Uterus (tissue), 3 donors: ENCODE measurements at regions not wholly inside any gene's neighbourhood (a gene's known extent, or its start where the extent isn't known, plus 50 kb on each side); places are given as distances from the start of the nearest gene placed in this dataset.

ENCODE experiments used
- DNase-seq, 2 donors: peaks; one replicate each; pipeline ENCODE4 v3.0.0-alpha.2; 2019 to 2020
- H3K27ac ChIP-seq, 2 donors: fragments of 200-600 bp; sonication (generic); 1 replicate in 1 of 2; 2 replicates in 1 of 2; pipeline ENCODE4 v1.5.1; 2016 to 2018
- H3K27me3 ChIP-seq, 2 donors: fragments of 200-600 bp; sonication (generic); one replicate each; pipeline ENCODE4 v1.5.1; 2018 to 2019; ENCODE audit warnings: control low read depth in 1 of 2
- H3K36me3 ChIP-seq, 2 donors: fragments of 200-600 bp; sonication (generic); one replicate each; pipeline ENCODE4 v1.5.1; 2019; ENCODE audit warnings: control low read depth in 1 of 2
- H3K4me1 ChIP-seq, 2 donors: fragments of 200-600 bp; sonication (generic); one replicate each; pipeline ENCODE4 v1.5.1; 2018 to 2019; ENCODE audit warnings: control low read depth in 1 of 2
- H3K4me3 ChIP-seq, 2 donors: fragments of 200-600 bp; sonication (generic); 1 replicate in 1 of 2; 2 replicates in 1 of 2; pipeline ENCODE4 v1.5.1; 2018 to 2019; ENCODE audit warnings: mild to moderate bottlenecking in 1 of 2
- H3K9me3 ChIP-seq, 2 donors: fragments of 200-600 bp; sonication (generic); one replicate each; pipeline ENCODE4 v1.5.1; 2019; ENCODE audit warnings: control low read depth in 1 of 2
- POLR2A ChIP-seq, 2 donors: fragments of 450-650 bp; IDR thresholded peaks; one replicate each; pipeline ENCODE4 v1.6.1; 2016; ENCODE audit warnings: antibody characterized with exemption in 2 of 2, mild to moderate bottlenecking in 1 of 2, moderate library complexity in 1 of 2
- intact Hi-C: fragments of 100-400 bp; cut with DNase I; formaldehyde crosslinking; loops from one replicate; pipeline ENCODE4 v1.15.1; 2023; ENCODE audit warnings: low total_unique reads
- TF ChIP-seq, protein P1 (sequence below), 4 experiments: fragments of 200-600 bp in 2 of 4; fragments of 450-650 bp in 2 of 4; sonication (generic) in 2 of 4; IDR thresholded peaks; one replicate each; pipeline ENCODE4 v1.5.1; 2016 to 2019; ENCODE audit warnings: antibody characterized with exemption in 4 of 4, mild to moderate bottlenecking in 2 of 4, moderate library complexity in 1 of 4
- donor health status: DM: yes; HTN: yes; CAD: no.

DNA sequence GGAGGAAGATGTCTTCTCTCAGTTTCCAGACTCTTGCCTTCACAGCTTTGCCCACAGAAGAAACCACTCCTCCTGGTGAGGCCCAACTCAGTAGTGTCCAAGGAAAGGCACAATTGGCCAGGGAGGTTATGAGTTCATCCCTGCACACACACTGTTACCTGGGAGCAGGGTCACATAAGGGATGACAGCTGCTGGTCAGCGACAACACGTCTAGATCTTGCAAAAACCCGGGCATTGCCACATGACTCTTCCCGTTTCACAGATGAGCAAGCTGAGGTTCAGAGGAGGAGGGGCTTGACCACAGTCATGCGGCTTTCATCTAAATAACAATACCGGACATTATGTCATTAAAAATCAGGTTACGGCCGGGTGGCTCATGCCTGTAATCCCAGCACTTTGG, 186.0 kb downstream of the COPRS start:
- intact Hi-C loops = no loop called here
- H3K27me3 ChIP-seq = no peaks in the 10 kb centered on the region
- no peak for TF ChIP-seq POLR2A (IDR thresholded peaks at IDR 0.05)
- TF ChIP-seq, protein P1, sequence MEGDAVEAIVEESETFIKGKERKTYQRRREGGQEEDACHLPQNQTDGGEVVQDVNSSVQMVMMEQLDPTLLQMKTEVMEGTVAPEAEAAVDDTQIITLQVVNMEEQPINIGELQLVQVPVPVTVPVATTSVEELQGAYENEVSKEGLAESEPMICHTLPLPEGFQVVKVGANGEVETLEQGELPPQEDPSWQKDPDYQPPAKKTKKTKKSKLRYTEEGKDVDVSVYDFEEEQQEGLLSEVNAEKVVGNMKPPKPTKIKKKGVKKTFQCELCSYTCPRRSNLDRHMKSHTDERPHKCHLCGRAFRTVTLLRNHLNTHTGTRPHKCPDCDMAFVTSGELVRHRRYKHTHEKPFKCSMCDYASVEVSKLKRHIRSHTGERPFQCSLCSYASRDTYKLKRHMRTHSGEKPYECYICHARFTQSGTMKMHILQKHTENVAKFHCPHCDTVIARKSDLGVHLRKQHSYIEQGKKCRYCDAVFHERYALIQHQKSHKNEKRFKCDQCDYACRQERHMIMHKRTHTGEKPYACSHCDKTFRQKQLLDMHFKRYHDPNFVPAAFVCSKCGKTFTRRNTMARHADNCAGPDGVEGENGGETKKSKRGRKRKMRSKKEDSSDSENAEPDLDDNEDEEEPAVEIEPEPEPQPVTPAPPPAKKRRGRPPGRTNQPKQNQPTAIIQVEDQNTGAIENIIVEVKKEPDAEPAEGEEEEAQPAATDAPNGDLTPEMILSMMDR (IDR thresholded peaks at IDR 0.05) = no peak

DNA sequence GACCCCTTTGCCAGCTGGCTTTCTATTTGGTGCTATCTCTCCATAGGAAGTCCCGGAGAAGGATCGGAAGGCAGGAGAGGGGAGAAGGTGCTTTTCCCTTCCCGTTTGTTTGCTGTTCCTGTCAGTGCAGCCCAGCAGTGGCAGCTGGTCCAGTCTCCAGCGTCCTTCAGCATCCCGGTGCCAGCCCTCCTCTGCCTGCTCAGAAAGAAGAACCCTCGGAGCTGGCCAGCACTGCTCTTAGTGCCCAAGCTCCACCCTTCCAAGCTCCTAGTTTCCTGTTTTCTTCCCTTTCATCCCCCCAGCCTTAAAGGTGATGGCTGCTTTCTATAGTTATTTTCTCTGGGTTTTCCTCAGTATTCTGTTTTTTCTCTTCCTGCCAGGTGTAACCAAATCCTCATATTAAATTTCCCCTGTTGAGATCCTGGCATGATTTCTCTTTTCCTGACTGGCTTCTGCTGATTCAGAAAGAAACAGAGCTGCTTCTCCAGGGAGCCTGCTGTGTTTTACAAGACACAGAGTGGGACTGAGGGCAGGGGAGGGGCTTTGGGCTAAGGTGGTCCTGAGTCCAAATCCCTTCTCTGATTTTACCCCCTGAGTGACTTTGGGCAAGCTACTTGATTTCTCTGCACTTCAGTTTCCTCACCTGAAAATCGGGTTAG, 186.8 kb downstream of the COPRS start:
- intact Hi-C loops = no loop called here
- H3K9me3 ChIP-seq = no peaks in the 10 kb centered on the region
- DNase-seq = no peak
- no peak overlapping the region for H3K27ac ChIP-seq
- H3K36me3 ChIP-seq = no peaks in the 10 kb centered on the region
- no peak for TF ChIP-seq POLR2A (IDR thresholded peaks at IDR 0.05)
- TF ChIP-seq, protein P1 (IDR thresholded peaks at IDR 0.05) = no peak
- H3K27me3 ChIP-seq = no peaks in the 10 kb centered on the region
- no peak overlapping the region for H3K4me3 ChIP-seq
- no peaks in the 10 kb centered on the region for H3K4me1 ChIP-seq

More for the DNA sequence above, 186.0 kb downstream of the COPRS start:
- Histone ChIP-seq H3K9me3 (no peaks in the 10 kb centered on the region), H3K27ac (no peak overlapping the region), H3K36me3 (no peaks in the 10 kb centered on the region), H3K4me3 (no peak overlapping the region), H3K4me1 (no peaks in the 10 kb centered on the region)
- DNase-seq = no peak

DNA sequence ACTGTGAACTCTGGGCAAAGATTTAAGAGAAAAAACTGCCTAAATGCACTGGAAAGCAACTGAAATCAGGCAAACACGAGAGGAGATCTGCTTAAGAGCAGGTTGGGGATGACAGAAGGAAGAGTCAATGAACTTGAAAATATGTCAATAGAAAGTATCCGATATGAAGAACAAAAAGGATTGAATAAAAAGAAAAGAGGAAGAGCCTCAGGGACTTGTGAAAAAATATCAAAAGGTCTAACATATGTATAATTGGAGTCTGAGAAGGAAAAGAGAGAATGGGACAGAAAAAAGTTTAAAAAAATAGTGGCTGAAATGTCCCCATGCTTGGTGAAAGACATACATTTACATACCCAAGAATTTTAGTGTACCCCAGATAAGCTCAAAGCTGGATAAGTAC, 195.5 kb downstream of the COPRS start:
- Histone ChIP-seq H3K4me1 (no peaks in the 10 kb centered on the region), H3K9me3 (peaks cover 0 to 11% of the 10 kb centered on the region in 2 donors), H3K4me3 (no peak overlapping the region), H3K27me3 (no peaks in the 10 kb centered on the region), H3K36me3 (no peaks in the 10 kb centered on the region), H3K27ac (no peak overlapping the region)
- intact Hi-C loops = no loop called here
- no peak for DNase-seq
- TF ChIP-seq, protein P1 (IDR thresholded peaks at IDR 0.05) = no peak
- TF ChIP-seq POLR2A (IDR thresholded peaks at IDR 0.05) = no peak

DNA sequence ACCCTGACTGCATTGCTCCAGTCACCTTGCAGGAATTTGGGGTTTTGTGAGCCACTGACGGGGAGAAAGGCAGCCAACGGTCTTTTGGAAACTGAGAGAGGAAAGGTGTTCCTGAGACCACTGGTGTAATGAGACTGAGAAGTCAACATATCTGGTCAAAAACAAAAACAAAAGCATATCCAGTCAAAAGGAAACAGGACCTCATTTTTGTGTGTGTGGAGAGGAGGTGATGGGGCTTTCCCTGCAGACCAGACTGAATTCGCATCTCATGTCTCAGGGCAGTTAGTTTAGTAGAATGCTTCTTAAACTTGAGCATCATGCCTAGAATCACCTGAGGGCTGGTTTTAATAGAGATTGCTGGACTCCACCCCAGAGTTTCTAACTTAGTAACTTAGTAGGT, 198.4 kb downstream of the COPRS start:
- Histone ChIP-seq H3K36me3 (no peaks in the 10 kb centered on the region), H3K4me3 (no peak overlapping the region), H3K27ac (no peak overlapping the region), H3K4me1 (no peaks in the 10 kb centered on the region), H3K27me3 (no peaks in the 10 kb centered on the region), H3K9me3 (peaks cover 0 to 11% of the 10 kb centered on the region in 2 donors)
- intact Hi-C loops = no loop called here
- no peak for DNase-seq
- TF ChIP-seq POLR2A (IDR thresholded peaks at IDR 0.05) = no peak
- TF ChIP-seq, protein P1 (IDR thresholded peaks at IDR 0.05) = no peak

DNA sequence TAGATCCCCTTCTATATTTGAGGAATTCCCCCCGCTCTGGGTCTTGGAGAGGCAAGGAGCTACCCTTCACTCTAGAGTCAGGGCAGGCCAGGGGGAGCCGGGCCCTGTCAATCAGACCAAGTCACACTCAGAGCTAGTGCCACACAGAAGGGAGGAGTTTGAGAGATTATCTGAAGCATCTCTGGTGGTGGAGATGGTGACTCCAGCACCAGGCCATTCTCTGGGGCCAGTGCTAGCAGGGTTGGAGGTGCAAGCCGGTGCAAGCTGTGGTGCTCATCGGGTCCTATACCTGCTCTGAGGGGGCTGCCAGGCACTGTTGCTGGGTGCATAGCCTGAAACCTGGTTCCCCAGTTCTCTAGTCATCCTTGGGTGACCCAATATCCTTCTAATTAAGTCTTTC, 201.2 kb downstream of the COPRS start:
- no peaks in the 10 kb centered on the region for H3K27me3 ChIP-seq
- peaks cover 0 to 5% of the 10 kb centered on the region in 2 donors for H3K9me3 ChIP-seq
- no peaks in the 10 kb centered on the region for H3K4me1 ChIP-seq
- DNase-seq = no peak
- TF ChIP-seq POLR2A (IDR thresholded peaks at IDR 0.05) = no peak
- TF ChIP-seq, protein P1 (IDR thresholded peaks at IDR 0.05) = no peak
- H3K36me3 ChIP-seq = no peaks in the 10 kb centered on the region
- intact Hi-C loops = no loop called here
- H3K4me3 ChIP-seq = no peak overlapping the region
- no peak overlapping the region for H3K27ac ChIP-seq
